ENCODE measurements at regions not wholly inside any gene's neighbourhood (a gene's known extent, or its start where the extent isn't known, plus 50 kb on each side); places are given as distances from the start of the nearest gene placed in this dataset.

GRCh38 chr9:28758971-28759370, 1185.7 kb upstream of the C9orf72 start:
- H3K27ac ChIP-seq (ENCODE audit: low read depth, low read length): no peak overlapping the region
- no peaks in the 10 kb centered on the region for H3K79me2 ChIP-seq (ENCODE audit: control insufficient read depth in 1 of 2, insufficient read depth in 2 of 2, low read length in 2 of 2)
- DNase-seq (ENCODE audit: low read depth in 1 of 2, low spot score in 2 of 2) (no peak), FAIRE-seq (no peak)
- CTCF ChIA-PET (ENCODE audit: partially characterized antibody): interaction anchor here (4.2 kb wide), 1 partner anchor 15 kb away, joined by 20 read pairs; no protein-coding TSS in a partner anchor
- no peaks in the 10 kb centered on the region for H3K36me3 ChIP-seq (ENCODE audit: control insufficient read depth in 2 of 4, insufficient read depth in 4 of 4, low read length in 3 of 4)
- no peak overlapping the region for H4K5ac ChIP-seq (ENCODE audit: insufficient read length, low read depth, low read length)
- H3K14ac ChIP-seq (ENCODE audit: insufficient read length): no peak overlapping the region
- H3K9me3 ChIP-seq (ENCODE audit: insufficient read depth in 2 of 2, low read depth in 1 of 2, low read length in 1 of 2): no peaks in the 10 kb centered on the region
- H2BK12ac ChIP-seq (ENCODE audit: low read depth, low read length): no peak overlapping the region
- no peak overlapping the region for H2BK15ac ChIP-seq (ENCODE audit: low read length)
- no peak overlapping the region for H3K4ac ChIP-seq (replicated peaks; ENCODE audit: insufficient read length, low read depth, low read length)
- peaks cover 0 to 7% (median 1%) of the 10 kb centered on the region in 4 experiments; a peak in 3 of 7 replicates for H3K4me1 ChIP-seq (replicated peaks in 1 of 4; ENCODE audit: control insufficient read depth in 3 of 4, insufficient read depth in 4 of 4, low read length in 3 of 4)
- WGBS, 2 experiments (ENCODE audit: extremely low coverage in 1 of 2, insufficient coverage in 1 of 2, insufficient read length in 1 of 2, insufficient replicate concordance in 2 of 2, low coverage in 1 of 2, low lambda C conversion rate in 2 of 2, missing lambda C conversion rate in 1 of 2): 100% methylated on average over 1 of the region's 1 CpG; no CpG with 5 or more reads in 1 of the 2 experiments
- H4K8ac ChIP-seq (ENCODE audit: extremely low read depth, insufficient read depth, low read length): no peak overlapping the region
- TF ChIP-seq EZH2 (IDR thresholded peaks at IDR 0.05; ENCODE audit: low read depth, low read length, severe bottlenecking): no peak
- no peak for TF ChIP-seq CHD1 (IDR thresholded peaks at IDR 0.05; ENCODE audit: low read depth, low read length)
- no peak for TF ChIP-seq SP2 (IDR thresholded peaks at IDR 0.05; ENCODE audit: low read length)
- TF ChIP-seq JUND (IDR thresholded peaks at IDR 0.05; ENCODE audit: low read length): no peak
- H2AFZ ChIP-seq (ENCODE audit: low read length): no peak overlapping the region
- H3K4me2 ChIP-seq (ENCODE audit: insufficient read depth in 1 of 2, low read depth in 2 of 2, low read length in 2 of 2): no peak overlapping the region
- H3K23me2 ChIP-seq (ENCODE audit: low read depth, low read length): no peaks in the 10 kb centered on the region
- H3K9ac ChIP-seq (replicated peaks in 1 of 4; ENCODE audit: extremely low read depth in 1 of 4, low read depth in 3 of 4, low read length in 3 of 4): no peak overlapping the region
- H2BK120ac ChIP-seq (replicated peaks; ENCODE audit: low read depth, low read length): no peak overlapping the region
- H2BK20ac ChIP-seq (ENCODE audit: low read length): no peak overlapping the region
- no peak overlapping the region for H3K56ac ChIP-seq (replicated peaks; ENCODE audit: insufficient read length, low read depth, low read length)
- H4K20me1 ChIP-seq (replicated peaks in 1 of 2; ENCODE audit: control insufficient read depth in 1 of 2, insufficient read depth in 2 of 2, low read length in 2 of 2): no peaks in the 10 kb centered on the region
- no peak overlapping the region for H2AK5ac ChIP-seq (ENCODE audit: low read depth, low read length)
- H2BK5ac ChIP-seq (ENCODE audit: low read depth, low read length): no peak overlapping the region
- no peaks in the 10 kb centered on the region for H3K79me1 ChIP-seq (ENCODE audit: low read depth, low read length)
- no peak overlapping the region for H3K18ac ChIP-seq (ENCODE audit: extremely low read depth, low read length)
- POLR2A ChIA-PET (ENCODE audit: partially characterized antibody): no interaction called here
- no peak overlapping the region for H3K4me3 ChIP-seq (ENCODE audit: extremely low read depth in 1 of 4, insufficient read depth in 2 of 4, low read depth in 3 of 4, low read length in 4 of 4)
- H3K27me3 ChIP-seq (replicated peaks in 1 of 4; ENCODE audit: control insufficient read depth in 3 of 4, extremely low read depth in 1 of 4, insufficient read depth in 3 of 4, low read length in 3 of 4): no peaks in the 10 kb centered on the region
- no peak overlapping the region for H4K91ac ChIP-seq (replicated peaks; ENCODE audit: insufficient read length, low read length)
- no peak overlapping the region for H3K23ac ChIP-seq (ENCODE audit: insufficient read length)
